Forelimb muscle (tissue), 1 donor: ENCODE measurements at regions not wholly inside any gene's neighbourhood (a gene's known extent, or its start where the extent isn't known, plus 50 kb on each side); places are given as distances from the start of the nearest gene placed in this dataset.

Experiments used
- DNase-seq: peaks from one replicate; pipeline ENCODE4 v3.0.0-alpha.2; 2013; ENCODE audit warnings: low read depth

- peak; percentile 17 for DNase-seq
Measured at GRCh38 chr3:109532257-109533216, 195.2 kb upstream of the DPPA4 start.

GRCh38 chr3:109545746-109546145, 208.4 kb upstream of the DPPA4 start:
- DNase-seq: no peak

GRCh38 chr3:109548192-109548938, 211.0 kb upstream of the DPPA4 start:
- DNase-seq: no peak

DNA sequence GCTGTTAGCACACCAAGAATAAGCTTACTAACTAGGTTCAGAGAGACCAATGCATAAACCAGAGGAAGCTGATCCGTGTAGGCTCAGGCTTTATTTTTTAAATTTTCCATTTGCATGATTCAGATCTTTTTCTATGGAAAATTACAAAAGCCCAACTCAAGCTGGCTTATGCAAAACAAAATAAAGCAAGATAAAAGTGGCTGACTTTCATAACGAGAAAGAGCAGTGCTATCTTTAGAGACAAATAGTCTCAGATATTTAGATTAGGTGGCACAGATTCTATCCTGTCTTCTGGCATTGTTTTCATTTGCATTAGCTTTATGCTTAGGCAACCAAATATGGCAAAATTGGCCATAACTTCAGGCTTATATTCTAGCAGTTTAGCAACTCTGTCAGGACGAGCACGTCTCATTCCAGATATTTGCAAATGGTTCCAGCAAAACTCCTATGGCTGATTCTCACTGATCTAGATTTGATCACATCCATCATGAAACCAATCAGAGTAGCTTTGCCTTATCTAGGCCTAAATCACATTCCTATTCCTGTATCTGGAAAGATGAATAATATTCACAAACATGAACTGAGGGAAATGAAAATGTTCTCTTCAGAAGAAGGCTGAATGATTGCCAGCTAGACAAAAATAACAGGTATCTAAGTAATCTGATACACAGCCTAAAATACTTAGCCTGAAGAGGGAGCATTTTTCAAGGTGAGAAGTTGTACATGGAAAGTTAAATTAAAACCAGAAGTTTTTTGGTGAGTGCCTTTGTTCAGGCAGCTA, 216.4 kb upstream of the DPPA4 start:
- no peak for DNase-seq

DNA sequence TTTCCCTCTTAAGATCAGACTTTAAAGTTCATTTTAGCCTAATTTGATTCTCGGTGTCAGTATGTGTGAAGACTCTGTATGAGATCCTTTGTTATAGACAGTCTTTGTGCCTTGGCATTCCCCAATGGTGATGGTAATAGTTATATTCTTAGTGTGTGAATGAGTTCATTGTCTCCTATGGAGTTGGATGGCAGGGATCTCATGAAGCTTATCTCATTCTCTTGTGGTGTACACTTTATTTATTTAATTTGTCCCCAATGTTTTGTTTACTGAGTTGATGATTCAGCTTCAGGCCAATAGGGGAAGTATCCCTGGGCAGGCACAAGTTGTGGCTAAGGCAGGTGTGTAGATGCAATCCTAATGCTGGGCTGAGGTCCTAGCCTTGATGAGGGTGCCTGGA, 222.0 kb upstream of the DPPA4 start:
- no peak for DNase-seq

DNA sequence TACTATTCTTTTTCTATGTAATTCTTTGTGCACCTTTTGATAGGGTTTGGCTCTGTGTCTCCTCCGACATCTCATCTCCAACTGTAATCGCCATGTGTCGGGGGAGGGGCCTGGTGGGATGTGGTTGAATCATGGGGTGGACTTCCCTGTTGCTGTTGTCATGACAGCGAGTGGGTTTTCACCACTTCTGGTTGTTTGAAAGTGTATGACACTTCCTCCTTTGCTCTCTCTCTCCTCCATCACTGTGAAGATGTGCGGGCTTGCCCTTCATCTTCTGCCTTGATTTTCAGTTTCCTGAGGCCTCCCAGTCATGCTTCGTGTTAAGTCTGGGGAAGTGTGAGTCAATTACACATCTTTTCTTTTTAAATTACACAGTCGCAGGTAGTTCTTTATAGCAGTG, 225.8 kb upstream of the DPPA4 start:
- DNase-seq: no peak

- DNase-seq: no peak
Measured at GRCh38 chr3:109569135-109569846, 231.9 kb upstream of the DPPA4 start.

- no peak for DNase-seq
Measured at GRCh38 chr3:109570408-109570807, 233.1 kb upstream of the DPPA4 start.

DNA sequence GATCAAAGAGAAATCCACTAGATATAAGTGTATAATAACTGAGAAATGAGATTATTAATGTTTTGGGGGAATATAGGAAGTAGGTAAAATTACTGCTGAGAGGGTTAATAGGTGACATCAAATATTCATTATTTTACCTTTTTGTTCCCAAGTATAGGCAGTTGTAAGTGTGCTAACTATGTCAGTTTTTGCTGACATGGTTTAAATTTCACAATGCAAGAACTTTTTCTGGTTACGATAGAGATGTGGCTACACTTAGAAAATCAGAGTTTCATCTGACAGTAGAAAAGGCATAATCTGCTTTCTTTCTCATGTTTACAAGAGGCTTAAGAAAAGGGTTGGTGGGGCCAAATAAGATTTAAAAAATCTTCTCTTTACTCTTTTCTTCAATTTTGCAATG, 235.0 kb upstream of the DPPA4 start:
- no peak for DNase-seq

- no peak for DNase-seq
Measured at GRCh38 chr3:109596991-109597390, 259.6 kb upstream of the DPPA4 start.

DNA sequence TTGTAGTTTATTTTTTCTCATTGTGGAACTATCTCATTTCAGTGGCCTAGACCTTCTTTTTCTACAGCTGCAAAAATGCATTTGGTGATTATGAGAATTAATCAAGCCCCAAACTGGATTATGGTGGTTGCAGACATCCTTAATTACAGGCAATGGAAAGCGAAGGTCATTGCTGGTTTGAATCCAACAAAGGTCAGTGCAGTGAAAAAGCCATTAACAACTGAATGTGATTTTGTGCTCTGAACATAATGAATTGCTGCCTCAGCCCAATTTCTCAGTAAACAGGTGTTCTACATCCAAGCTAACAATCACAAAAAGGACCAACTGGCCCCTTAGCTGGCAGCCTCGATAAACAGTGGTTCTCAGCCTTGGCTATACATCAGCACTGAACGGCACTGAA, 260.1 kb upstream of the DPPA4 start:
- no peak for DNase-seq

- no peak for DNase-seq
Measured at GRCh38 chr3:109607897-109608296, 270.6 kb upstream of the DPPA4 start.

GRCh38 chr3:109608574-109608973, 271.2 kb upstream of the DPPA4 start:
- DNase-seq: no peak

GRCh38 chr3:109618766-109619378, 281.5 kb upstream of the DPPA4 start:
- DNase-seq: no peak

- DNase-seq: peak; percentile 67
Measured at GRCh38 chr3:109631897-109632296, 294.6 kb upstream of the DPPA4 start.

DNA sequence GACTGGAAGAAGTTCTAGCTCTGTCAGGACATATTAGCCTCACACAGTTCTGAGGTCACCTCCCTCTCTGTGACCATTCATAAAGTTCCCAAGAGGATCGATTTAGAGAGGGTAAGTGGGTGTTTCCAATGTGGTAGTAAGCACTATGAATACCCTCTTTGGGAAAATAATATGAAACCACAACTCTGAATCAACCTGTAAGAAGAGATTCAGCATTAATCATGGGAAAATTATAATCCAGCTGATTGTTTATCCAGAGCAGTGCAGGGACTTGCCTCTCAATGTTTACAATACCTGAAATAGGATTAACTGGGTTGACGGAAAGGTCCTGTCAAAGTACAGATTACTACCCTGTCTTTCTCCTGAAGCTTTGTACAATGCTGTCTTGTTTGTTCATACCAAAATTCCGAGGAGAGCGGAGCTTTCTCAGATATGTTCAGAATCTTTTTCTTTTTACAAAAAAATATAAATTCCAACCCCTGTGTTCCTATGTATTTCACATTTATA, 302.9 kb upstream of the DPPA4 start:
- DNase-seq: no peak

DNA sequence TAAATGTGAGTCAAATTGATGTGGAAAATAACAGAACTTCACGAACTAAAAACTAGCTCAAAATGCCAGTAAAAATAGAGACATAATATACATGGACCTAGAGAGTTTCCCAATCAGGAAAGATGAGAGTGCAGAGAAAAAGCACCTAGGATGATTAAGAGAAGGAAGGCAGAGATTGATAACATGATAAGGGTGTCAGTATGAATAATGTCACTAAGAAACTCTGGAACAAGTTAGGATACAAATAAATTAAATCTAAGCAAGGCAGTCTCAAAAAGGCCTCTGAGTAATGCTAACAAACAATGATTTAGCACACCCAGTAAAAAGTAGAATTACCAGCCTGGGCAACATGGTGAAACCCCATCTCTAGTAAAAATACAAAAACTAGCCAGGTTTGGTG, 304.7 kb upstream of the DPPA4 start:
- DNase-seq: no peak

GRCh38 chr3:109643590-109643989, 306.2 kb upstream of the DPPA4 start:
- DNase-seq: no peak

DNA sequence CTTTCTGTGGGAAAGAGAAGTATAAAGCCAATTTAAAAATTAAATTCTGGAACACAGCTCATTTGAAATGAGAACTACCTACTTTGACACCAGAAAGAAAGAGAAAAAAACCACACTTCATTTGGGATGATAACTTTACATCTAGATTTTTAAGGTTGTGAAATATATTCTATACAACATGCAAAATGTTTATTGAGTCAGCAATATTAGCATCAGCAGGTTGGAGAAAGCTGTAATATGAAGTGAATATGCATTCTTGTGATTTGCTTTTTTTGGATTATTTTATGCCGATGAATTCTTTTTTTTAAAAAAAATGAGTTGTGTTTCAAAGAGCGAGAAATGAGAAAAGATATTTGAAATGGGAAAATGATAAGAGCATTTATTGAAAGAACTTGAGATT, 307.0 kb upstream of the DPPA4 start:
- DNase-seq: no peak

DNA sequence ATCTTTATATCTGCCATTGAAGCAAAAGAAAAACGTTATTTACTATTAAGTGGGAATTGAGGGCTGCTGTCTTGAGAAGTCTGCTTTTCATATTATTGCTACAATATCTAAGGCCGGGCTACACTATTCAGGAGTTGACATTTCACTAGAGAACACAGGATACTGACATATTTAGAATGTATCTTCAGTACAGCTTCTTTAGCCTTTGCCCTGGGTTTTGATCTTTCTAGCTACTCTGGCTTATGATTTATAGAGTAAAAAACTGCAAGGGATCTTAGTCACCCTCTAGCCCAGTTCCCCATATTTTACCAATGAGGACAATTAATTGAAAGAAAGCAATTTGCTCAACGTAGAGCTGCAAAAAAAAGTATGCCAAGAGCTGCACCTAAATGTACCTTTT, 307.4 kb upstream of the DPPA4 start:
- no peak for DNase-seq

GRCh38 chr3:109648027-109648426, 310.7 kb upstream of the DPPA4 start:
- DNase-seq: no peak
